ENCODE measurements at regions not wholly inside any gene's neighbourhood (a gene's known extent, or its start where the extent isn't known, plus 50 kb on each side); places are given as distances from the start of the nearest gene placed in this dataset.
A peak's percentile ranks its signal among the peaks of the same experiment; 100 is the strongest.

DNA sequence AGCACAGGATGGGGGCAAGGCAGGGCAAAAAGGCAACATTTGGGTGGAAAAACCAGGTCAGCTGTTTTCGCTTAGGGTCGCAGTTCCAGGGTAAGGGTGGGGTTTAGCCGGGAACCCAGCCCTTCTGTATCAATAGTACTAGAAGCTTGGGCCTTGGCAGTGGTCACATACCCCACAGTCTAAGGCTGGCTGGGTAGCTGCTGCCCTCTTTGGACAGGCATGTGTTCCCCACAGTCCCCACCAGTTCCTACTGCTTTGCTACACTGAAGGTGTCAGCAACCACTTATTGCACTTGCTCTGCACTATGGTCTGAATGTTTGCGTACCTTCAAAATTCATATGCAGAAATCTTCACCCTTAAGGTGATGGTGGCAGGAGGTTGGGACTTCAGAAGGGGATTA lies 349.8 kb downstream of the LTN1 start:
- DNase-seq (ENCODE audit: low spot score) = no peak

GRCh38 chr21:28641731-28642130 lies 350.9 kb downstream of the LTN1 start:
- DNase-seq (ENCODE audit: low spot score) = no peak

DNA sequence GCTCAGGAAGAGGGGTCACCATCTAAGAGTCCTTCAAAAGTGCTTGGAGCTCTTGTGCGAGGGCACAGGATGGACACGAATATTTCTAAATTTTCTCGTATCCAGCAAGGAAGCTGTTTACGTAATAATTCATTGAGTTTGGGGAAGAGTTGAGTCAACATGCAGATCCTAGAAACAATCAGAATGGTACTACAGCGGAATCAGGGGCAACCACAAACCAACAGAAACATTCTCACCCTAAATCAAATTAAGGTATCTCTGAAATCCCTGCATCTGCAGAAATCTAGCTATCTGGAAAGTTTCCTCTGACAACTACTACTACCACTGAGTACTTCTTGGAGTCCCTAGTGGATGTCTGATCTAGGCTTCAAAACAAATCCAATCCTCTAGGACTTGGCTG lies 352.4 kb downstream of the LTN1 start:
- DNase-seq (ENCODE audit: low spot score) = no peak

DNA sequence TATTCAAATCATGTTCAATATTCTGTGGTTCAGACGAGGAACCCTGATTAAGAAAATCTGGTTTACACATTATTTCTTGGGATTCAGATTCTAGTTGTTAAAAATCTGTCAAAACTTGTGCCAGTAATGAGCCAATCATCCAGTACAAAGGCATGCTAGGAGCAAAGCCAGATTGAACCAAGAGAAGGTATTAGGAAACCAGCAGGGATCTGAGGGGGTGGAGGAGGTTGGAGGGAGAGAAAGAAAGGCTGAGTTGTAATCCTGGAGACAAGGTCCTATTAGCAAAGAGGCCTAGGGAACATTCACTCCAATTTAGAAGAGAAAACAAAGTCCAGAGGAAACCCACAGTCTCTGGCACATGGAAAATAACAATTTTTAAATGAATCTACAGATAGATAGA lies 352.9 kb downstream of the LTN1 start:
- DNase-seq (ENCODE audit: low spot score) = no peak

DNA sequence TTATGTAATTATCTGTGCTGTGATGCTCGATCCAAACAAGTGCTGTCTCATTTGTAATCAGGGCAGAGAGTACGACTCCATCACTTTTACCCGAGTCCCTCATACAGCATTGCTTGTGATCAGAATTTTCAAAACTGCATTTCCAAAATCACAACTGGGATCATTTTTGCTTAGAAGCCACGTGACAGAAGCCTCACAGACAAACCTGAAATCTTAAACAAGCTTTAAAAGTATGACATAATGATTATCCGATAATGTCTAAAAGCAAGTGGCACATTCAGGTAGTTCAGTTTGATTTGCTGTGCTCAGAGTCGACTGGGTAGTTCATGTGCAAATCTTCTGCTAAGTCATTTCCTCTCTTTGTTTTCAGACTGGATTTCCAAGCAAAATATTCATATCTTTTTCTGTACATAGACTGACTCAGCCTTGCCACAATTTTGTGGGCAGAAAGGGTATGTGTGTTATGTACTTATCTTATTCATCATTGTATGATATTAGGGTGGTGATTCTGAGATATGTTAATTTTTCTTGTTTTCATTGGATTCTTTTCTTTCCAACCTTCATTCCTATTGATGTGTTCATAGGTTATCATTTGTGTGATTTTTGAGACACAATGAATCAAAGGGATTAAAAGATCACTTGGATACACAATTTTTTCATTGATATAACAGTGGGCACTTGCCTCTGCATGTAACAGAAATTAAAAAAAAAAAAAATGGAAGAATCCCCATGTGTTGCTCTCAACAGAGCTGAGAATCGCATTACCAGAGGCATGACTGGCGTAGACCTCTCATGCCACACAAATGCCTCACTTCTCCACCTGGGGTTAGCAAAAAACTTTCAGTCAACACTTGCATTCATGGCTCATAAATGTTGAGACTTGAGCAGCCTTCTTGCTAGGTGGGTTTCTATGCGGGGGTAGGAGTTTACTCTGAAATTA lies 355.7 kb downstream of the LTN1 start:
- peak; percentile 50 for DNase-seq (ENCODE audit: low spot score)

- DNase-seq (ENCODE audit: low spot score) = no peak
Measured at GRCh38 chr21:28635541-28635940, 357.1 kb downstream of the LTN1 start.

DNA sequence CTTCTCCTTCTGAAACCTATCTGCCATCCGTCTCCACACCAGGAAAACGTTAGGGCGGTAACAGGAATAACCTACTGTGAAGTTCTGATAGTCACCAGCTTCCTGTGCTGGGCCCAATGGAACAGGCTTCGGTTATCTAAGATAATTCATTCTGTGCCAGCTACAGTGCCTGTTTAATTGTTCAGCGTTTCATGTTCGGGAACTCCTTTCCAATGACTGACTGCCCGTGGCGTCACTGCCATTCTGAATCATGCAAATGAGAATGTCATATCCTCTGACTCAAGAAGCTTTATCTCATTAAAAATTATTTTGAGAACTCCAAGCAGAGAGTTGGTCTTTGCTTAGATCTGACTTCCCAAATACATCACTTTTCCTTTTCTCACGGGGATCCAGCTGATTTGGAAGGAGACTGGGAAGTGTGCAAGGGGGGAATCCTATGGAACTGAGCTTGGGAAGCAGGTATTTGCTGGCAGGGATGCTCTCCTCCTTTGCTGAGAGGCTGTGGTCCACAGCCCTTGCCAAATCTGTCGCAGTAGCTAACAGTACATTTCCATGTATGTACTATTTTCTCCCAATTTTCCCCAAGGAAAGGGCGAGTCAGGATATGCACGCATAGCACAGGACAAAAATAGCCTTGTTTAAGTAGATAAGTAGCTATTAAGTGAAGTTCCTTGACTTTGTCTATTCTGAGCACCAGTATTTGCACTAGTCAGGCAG lies 358.7 kb downstream of the LTN1 start:
- DNase-seq (ENCODE audit: low spot score) = no peak

DNA sequence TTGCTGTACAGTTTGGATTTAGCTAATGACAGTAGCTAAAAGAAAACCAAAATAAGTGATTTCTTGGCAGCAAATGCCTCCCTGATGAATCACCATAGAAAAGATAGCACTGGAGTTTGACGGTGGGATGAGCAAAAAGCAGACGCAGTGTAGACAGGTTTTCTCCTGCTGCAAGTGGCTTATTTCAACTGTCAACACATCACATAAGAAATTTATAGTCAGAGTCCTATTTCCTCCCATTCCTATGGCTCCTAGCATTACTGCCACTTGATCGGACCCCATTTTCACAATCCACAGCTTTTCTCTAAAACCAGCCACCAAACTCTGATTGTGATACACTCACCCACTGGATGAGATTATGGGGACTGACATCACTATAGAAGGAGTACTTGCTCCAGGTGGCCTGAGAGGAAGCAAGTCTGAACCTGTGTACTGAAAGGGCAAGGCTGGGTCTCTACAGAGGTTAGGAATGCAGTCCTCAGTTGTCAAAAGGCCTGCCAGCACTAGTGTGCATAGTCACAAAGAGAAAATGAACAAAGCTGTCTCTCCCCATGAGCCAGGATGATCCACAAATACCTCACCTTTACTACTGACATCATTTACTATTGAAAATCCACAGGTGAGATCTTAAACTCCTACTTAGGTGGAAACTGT lies 359.8 kb downstream of the LTN1 start:
- peak; percentile 18 for DNase-seq (ENCODE audit: low spot score)

DNA sequence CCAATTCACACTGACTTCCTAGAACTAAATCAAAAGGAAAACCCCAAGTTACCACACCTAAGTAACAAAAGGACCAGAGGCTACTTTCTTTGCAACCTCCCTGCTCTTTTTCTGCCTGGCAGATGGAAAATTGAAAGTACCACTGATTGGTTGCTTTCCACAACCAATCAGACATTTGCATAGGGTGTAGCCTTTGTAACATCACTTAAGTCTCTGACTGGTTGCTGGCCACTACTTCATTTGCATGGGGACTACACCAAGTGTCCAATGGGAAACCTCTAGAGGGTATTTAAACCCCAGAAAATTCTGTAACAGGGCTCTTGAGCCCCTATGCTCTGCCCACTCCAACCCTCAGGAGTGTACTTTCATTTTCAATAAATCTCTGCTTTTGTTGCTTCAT lies 365.0 kb downstream of the LTN1 start:
- DNase-seq (ENCODE audit: low spot score) = no peak

- DNase-seq (ENCODE audit: low spot score) = no peak
Measured at GRCh38 chr21:28627261-28627660, 365.4 kb downstream of the LTN1 start.

GRCh38 chr21:28624626-28625025 lies 368.1 kb downstream of the LTN1 start:
- DNase-seq (ENCODE audit: low spot score) = no peak

DNA sequence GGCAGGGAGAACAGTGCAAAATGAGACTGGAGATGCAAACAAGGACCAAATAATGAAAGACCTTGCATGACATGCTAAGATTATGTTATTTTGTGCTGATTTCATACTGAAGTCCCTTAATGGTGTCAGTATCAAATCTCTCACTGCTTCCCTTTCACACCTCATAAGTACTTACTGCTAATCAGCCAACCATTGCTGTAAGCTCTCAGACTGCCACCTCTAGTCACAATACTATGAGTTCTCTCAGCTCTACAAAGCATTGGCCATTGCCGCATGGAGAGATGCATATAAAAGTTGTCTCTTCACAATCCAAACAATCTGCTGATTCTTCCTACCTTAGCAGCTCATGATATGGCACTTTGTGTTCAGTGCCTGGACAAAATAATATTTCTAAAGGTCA lies 375.4 kb downstream of the LTN1 start:
- DNase-seq (ENCODE audit: low spot score) = no peak

DNA sequence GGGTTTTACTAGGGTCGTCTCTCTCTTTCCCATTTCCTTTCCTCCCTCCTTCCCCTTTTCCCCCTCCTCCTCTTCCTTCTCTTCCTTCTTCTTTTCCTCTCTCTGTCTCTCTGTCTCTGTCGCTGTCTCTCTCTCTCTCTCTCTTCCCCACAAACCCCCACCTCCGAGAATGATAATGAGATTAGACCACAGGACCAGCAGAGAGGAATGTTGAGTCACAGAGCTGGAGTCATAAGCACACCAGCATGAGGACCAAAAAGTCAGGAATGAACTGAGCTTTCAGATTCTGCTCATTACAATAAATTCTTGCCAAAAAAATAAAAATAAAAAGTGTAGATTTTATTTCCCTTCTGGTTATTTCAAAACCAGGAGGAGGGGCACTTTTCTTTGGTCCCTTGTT lies 377.4 kb downstream of the LTN1 start:
- no peak for DNase-seq (ENCODE audit: low spot score)

- no peak for DNase-seq (ENCODE audit: low spot score)
Measured at GRCh38 chr21:28614791-28615190, 377.9 kb downstream of the LTN1 start.

- no peak for DNase-seq (ENCODE audit: low spot score)
Measured at GRCh38 chr21:28608646-28609045, 384.0 kb downstream of the LTN1 start.

DNA sequence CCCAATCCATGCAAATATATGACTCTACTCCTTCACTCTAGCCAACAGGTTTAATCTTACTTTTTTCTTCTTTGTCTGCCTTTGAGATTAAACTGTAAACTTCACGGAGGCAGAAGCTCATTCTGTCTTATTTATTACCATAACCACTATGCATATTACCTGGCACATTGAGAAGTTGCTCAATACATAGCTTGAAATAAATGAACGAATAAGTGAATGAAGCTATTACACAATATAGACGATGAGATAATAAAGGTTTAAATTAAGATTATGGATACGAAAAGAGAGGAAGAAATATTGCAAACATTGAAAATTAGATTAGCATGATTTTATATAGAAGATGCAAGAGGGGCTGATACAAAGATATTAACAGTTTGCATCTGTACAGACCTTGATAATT lies 385.1 kb downstream of the LTN1 start:
- no peak for DNase-seq (ENCODE audit: low spot score)

DNA sequence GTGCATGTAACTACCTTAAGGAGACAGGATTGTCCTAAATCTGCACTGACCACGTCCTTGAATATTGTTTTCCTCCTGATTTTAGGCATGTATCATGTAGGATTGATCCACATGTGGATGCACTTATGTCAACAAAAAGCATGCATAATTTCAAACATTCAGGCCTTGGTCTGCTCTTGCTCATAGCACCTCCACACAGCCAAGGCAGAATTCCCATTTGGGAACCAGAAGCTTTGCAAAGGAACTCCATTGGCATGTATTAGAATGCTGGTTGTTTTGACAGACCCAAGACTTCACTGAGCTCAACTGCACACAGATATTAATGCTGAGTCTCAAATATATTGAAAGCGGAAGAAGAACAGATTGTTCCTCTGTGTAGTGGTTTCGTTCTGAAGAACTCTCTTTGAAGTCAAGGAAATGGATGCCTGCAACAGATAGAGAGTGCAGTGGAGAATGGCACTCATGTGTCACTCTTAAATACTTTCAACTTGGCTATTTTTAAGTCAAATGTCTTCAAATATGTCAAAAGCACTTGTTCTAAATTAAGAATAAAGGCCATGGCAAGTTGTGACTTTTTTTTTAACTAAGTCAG lies 387.6 kb downstream of the LTN1 start:
- DNase-seq (ENCODE audit: low spot score) = no peak

DNA sequence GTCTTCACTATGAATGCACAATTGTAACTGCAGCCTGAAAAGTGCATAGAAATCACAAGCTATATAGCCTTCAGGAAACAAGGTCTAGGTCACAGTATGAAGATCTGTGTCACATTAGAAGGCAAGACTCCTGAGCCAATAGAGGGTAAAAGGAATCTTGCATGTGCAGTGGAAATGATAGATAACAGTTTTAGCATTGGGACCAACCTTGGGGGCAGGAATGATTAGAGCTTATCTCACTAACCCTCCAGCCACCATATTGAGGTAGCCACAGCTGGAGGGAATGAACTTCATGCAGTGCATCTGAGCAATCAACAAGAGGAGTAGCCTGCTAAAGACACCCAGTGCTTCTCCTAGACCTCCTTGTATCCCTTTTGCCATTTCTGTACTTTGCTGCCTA lies 390.1 kb downstream of the LTN1 start:
- DNase-seq (ENCODE audit: low spot score) = no peak

- DNase-seq (ENCODE audit: low spot score) = no peak
Measured at GRCh38 chr21:28598214-28598613, 394.5 kb downstream of the LTN1 start.

- no peak for DNase-seq (ENCODE audit: low spot score)
Measured at GRCh38 chr21:28592205-28592865, 400.3 kb downstream of the LTN1 start.

- no peak for DNase-seq (ENCODE audit: low spot score)
Measured at GRCh38 chr21:28590676-28591075, 402.0 kb downstream of the LTN1 start.

- no peak for DNase-seq (ENCODE audit: low spot score)
Measured at GRCh38 chr21:28590026-28590425, 402.7 kb downstream of the LTN1 start.

Data from COLO829 (cell line).